BJ (cell line): ENCODE measurements at regions not wholly inside any gene's neighbourhood (a gene's known extent, or its start where the extent isn't known, plus 50 kb on each side); places are given as distances from the start of the nearest gene placed in this dataset.

Source experiments
- CTCF ChIA-PET: fragments of 350-600 bp; formaldehyde crosslinking; extraction: SDS; loops from one replicate; lab custom pipeline; 2021; ENCODE audit warnings: antibody characterized with exemption, inconsistent platforms; lab: Yijun Ruan, JAX
- POLR2A ChIA-PET: fragments of 300-600 bp; sonication (Branson Sonifier 250); formaldehyde crosslinking; extraction: SDS; loops from one replicate; lab custom pipeline; 2021; ENCODE audit warnings: antibody characterized with exemption; lab: Charles Lee
- DNase-seq: peaks from one replicate; pipeline ENCODE4 v3.0.0-alpha.2; 2011; ENCODE audit warnings: low read depth
- H3K27me3 ChIP-seq: 2 replicates; pipeline ENCODE4 v1.6.0; 2011; ENCODE audit warnings: low read length; ENCODE audit not compliant: control insufficient read depth, insufficient read depth
- H3K36me3 ChIP-seq: 2 replicates; pipeline ENCODE4 v1.5.1; 2011; ENCODE audit warnings: low read length; ENCODE audit not compliant: control insufficient read depth, insufficient read depth
- H3K4me3 ChIP-seq: 2 replicates; pipeline ENCODE4 v1.5.1; 2011; ENCODE audit warnings: low read depth, mild to moderate bottlenecking, control low read depth, low read length
- CTCF ChIP-seq: IDR thresholded peaks from 2 replicates; pipeline ENCODE4 v1.5.1; 2011; ENCODE audit warnings: low read depth, mild to moderate bottlenecking, control low read depth, inconsistent platforms, low read length, moderate library complexity; ENCODE audit not compliant: insufficient read depth

GRCh38 chr10:109205929-109206585 lies 717.3 kb downstream of the XPNPEP1 start:
- no peak overlapping the region for H3K4me3 ChIP-seq
- peak; percentile 91 for DNase-seq
- no peaks in the 10 kb centered on the region for H3K36me3 ChIP-seq
- H3K27me3 ChIP-seq: no peaks in the 10 kb centered on the region
- ChIA-PET POLR2A (no interaction called here), CTCF (interaction anchor here (0.6 to 2.0 kb wide), 3 partner anchors 11 to 186 kb away, joined by 3 to 6 read pairs (median 3); no protein-coding TSS in a partner anchor)
- TF ChIP-seq CTCF: no peak

GRCh38 chr10:109203646-109204353 lies 719.5 kb downstream of the XPNPEP1 start:
- Histone ChIP-seq H3K36me3 (no peaks in the 10 kb centered on the region), H3K4me3 (no peak overlapping the region), H3K27me3 (no peaks in the 10 kb centered on the region)
- TF ChIP-seq CTCF: no peak
- ChIA-PET POLR2A (interaction anchor here (0.6 kb wide), 1 partner anchor 88 kb away, joined by 8 read pairs; no protein-coding TSS in a partner anchor), CTCF (no interaction called here)
- DNase-seq: no peak

DNA sequence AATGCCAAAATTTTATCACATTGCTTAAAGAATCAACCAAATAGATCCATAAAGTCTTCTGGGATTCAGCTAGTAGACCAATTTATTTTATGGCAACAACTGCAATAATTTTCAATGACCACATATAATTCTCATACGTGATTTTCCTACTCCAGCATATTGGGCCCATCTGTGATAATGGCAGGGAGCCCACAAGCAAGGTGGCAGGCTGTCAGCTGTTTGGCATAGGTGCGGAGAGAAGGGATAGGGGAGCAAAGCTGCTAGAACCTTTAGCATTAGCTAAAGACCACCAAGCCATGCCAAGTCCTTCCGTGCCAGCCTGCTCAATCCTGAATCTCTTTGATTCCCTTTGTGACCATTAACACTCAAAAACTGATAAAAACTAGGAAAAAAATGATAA lies 721.2 kb downstream of the XPNPEP1 start:
- TF ChIP-seq CTCF: no peak
- CTCF ChIA-PET: interaction anchor here (0.6 to 1.4 kb wide), 2 partner anchors 9 to 123 kb away, joined by 3 to 4 read pairs; no protein-coding TSS in a partner anchor
- no peaks in the 10 kb centered on the region for H3K27me3 ChIP-seq
- no peak for DNase-seq
- no peak overlapping the region for H3K4me3 ChIP-seq
- no peaks in the 10 kb centered on the region for H3K36me3 ChIP-seq
- POLR2A ChIA-PET: no interaction called here

DNA sequence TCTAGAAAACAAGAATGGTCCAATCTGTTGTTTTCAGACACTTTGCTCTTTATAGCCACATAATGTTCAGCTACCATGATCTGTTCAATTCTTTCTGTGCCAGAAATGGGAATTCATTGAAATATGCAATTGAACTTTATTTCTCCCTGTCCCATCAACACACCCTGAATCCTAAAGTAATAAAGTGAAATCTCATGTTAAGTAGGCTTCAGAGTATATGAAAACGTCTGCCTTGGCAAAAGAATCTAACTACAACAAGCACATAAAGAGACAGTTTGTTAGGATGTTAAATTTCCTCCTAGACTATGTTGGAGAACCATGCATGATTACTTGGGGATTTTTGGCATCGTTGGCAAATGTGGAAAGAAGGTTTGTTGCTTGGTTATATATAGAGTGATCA lies 722.7 kb downstream of the XPNPEP1 start:
- DNase-seq: no peak
- Histone ChIP-seq H3K4me3 (no peak overlapping the region), H3K36me3 (no peaks in the 10 kb centered on the region), H3K27me3 (no peaks in the 10 kb centered on the region)
- TF ChIP-seq CTCF: no peak
- ChIA-PET POLR2A (no interaction called here), CTCF (interaction anchor here (1.3 kb wide), 1 partner anchor 10 kb away, joined by 3 read pairs; no protein-coding TSS in a partner anchor)

DNA sequence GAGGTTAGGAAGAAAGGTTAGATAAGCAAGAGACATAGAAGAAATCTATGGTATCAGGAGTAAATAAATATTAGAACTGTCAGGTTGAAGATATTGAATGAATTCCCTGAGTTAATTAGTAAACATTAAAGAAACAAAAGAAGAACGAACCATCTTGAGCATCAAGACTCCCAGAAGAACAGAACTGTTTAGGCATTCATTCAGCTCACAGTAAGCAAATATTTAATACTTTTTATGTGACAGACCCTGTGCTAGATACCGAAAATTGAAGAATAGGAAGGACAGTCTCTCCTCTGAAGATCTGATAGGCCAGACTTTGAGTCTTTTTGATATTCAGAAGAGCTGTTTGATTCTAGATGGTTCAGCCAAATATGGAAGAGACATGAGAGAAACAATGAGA lies 731.5 kb downstream of the XPNPEP1 start:
- H3K36me3 ChIP-seq: no peaks in the 10 kb centered on the region
- no peak overlapping the region for H3K4me3 ChIP-seq
- ChIA-PET POLR2A (no interaction called here), CTCF (no interaction called here)
- H3K27me3 ChIP-seq: no peaks in the 10 kb centered on the region
- TF ChIP-seq CTCF: no peak
- DNase-seq: no peak
